ENCODE measurements at regions not wholly inside any gene's neighbourhood (a gene's known extent, or its start where the extent isn't known, plus 50 kb on each side); places are given as distances from the start of the nearest gene placed in this dataset.

GRCh38 chr2:221167561-221167960 is 404.5 kb downstream of the EPHA4 start:
- H3K27ac ChIP-seq (ENCODE audit: extremely low read length, insufficient read depth, low read length) = no peak overlapping the region
- no peaks in the 10 kb centered on the region for H3K4me1 ChIP-seq (ENCODE audit: insufficient read depth, low read length)
- H3K4me2 ChIP-seq (ENCODE audit: low read depth, low read length) = no peak overlapping the region
- FAIRE-seq = no peak
- H3K79me2 ChIP-seq (ENCODE audit: insufficient read depth, low read length) = no peaks in the 10 kb centered on the region
- H4K20me1 ChIP-seq (ENCODE audit: insufficient read depth, low read length) = no peaks in the 10 kb centered on the region
- no peaks in the 10 kb centered on the region for H3K36me3 ChIP-seq (replicated peaks in 1 of 2; ENCODE audit: control insufficient read depth in 1 of 2, insufficient read depth in 2 of 2, low read length in 2 of 2)
- H3K9ac ChIP-seq (ENCODE audit: insufficient read depth, low read depth, low read length) = no peak overlapping the region
- intact Hi-C loops (cut with micrococcal nuclease; ENCODE audit: unreplicated experiment) (no loop called here), in situ Hi-C loops (cut with HindIII; ENCODE audit: extremely low pct_ligation_motif_present, low pct_unique_long_range_greater_than_20kb) (no loop called here)
- H3K27me3 ChIP-seq (ENCODE audit: control insufficient read depth in 1 of 2, insufficient read depth in 2 of 2, low read length in 2 of 2) = no peaks in the 10 kb centered on the region
- ChIA-PET POLR2A (no interaction called here), CTCF (ENCODE audit: low intra/inter-chr PET ratio, low total read pairs) (no interaction called here)
- no peak overlapping the region for H3K4me3 ChIP-seq (replicated peaks in 1 of 3; ENCODE audit: insufficient read depth in 1 of 3, low read depth in 2 of 3, low read length in 3 of 3)
- no peak for DNase-seq (ENCODE audit: low spot score)
- no TSS peak for BruUV-seq (replicated peaks)
- H2AFZ ChIP-seq (ENCODE audit: low read length) = no peak overlapping the region
- ATAC-seq = no peak
- H3K9me3 ChIP-seq (ENCODE audit: low read length) = no peaks in the 10 kb centered on the region
- TF ChIP-seq KDM3A (CRISPR knock-in tag; IDR thresholded peaks at IDR 0.05; ENCODE audit: low read depth) (no peak), ZFP36L1 (CRISPR knock-in tag; IDR thresholded peaks at IDR 0.05) (no peak), NR2F1 (CRISPR knock-in tag; IDR thresholded peaks at IDR 0.05) (no peak), HNRNPUL1 (IDR thresholded peaks at IDR 0.05; ENCODE audit: low read depth, low read length) (no peak), CSRNP1 (CRISPR knock-in tag; IDR thresholded peaks at IDR 0.05) (no peak), SMAD3 (CRISPR knock-in tag; IDR thresholded peaks at IDR 0.05) (no peak), HMGXB3 (CRISPR knock-in tag; IDR thresholded peaks at IDR 0.05; ENCODE audit: borderline replicate concordance) (no peak)
- TF ChIP-seq, protein P1, sequence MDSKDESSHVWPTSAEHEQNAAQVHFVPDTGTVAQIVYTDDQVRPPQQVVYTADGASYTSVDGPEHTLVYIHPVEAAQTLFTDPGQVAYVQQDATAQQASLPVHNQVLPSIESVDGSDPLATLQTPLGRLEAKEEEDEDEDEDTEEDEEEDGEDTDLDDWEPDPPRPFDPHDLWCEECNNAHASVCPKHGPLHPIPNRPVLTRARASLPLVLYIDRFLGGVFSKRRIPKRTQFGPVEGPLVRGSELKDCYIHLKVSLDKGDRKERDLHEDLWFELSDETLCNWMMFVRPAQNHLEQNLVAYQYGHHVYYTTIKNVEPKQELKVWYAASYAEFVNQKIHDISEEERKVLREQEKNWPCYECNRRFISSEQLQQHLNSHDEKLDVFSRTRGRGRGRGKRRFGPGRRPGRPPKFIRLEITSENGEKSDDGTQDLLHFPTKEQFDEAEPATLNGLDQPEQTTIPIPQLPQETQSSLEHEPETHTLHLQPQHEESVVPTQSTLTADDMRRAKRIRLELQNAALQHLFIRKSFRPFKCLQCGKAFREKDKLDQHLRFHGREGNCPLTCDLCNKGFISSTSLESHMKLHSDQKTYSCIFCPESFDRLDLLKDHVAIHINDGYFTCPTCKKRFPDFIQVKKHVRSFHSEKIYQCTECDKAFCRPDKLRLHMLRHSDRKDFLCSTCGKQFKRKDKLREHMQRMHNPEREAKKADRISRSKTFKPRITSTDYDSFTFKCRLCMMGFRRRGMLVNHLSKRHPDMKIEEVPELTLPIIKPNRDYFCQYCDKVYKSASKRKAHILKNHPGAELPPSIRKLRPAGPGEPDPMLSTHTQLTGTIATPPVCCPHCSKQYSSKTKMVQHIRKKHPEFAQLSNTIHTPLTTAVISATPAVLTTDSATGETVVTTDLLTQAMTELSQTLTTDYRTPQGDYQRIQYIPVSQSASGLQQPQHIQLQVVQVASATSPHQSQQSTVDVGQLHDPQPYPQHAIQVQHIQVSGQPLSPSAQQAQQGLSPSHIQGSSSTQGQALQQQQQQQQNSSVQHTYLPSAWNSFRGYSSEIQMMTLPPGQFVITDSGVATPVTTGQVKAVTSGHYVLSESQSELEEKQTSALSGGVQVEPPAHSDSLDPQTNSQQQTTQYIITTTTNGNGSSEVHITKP (CRISPR knock-in tag; IDR thresholded peaks at IDR 0.05; ENCODE audit: low read depth) = no peak
- TF ChIP-seq, protein P2, sequence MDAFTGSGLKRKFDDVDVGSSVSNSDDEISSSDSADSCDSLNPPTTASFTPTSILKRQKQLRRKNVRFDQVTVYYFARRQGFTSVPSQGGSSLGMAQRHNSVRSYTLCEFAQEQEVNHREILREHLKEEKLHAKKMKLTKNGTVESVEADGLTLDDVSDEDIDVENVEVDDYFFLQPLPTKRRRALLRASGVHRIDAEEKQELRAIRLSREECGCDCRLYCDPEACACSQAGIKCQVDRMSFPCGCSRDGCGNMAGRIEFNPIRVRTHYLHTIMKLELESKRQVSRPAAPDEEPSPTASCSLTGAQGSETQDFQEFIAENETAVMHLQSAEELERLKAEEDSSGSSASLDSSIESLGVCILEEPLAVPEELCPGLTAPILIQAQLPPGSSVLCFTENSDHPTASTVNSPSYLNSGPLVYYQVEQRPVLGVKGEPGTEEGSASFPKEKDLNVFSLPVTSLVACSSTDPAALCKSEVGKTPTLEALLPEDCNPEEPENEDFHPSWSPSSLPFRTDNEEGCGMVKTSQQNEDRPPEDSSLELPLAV (CRISPR knock-in tag; conservative IDR thresholded peaks at IDR 0.05; ENCODE audit: low read depth) = no peak
- TF ChIP-seq, protein P3, sequence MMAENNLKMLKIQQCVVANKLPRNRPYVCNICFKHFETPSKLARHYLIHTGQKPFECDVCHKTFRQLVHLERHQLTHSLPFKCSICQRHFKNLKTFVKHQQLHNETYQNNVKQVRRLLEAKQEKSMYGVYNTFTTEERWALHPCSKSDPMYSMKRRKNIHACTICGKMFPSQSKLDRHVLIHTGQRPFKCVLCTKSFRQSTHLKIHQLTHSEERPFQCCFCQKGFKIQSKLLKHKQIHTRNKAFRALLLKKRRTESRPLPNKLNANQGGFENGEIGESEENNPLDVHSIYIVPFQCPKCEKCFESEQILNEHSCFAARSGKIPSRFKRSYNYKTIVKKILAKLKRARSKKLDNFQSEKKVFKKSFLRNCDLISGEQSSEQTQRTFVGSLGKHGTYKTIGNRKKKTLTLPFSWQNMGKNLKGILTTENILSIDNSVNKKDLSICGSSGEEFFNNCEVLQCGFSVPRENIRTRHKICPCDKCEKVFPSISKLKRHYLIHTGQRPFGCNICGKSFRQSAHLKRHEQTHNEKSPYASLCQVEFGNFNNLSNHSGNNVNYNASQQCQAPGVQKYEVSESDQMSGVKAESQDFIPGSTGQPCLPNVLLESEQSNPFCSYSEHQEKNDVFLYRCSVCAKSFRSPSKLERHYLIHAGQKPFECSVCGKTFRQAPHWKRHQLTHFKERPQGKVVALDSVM (CRISPR knock-in tag; IDR thresholded peaks at IDR 0.05) = no peak
